ENCODE measurements at regions not wholly inside any gene's neighbourhood (a gene's known extent, or its start where the extent isn't known, plus 50 kb on each side); places are given as distances from the start of the nearest gene placed in this dataset.

- TF ChIP-seq CTCF (conservative IDR thresholded peaks at IDR 0.05) (no peak), EZH2 (IDR thresholded peaks at IDR 0.05; ENCODE audit: low read depth) (no peak)
These were observed 64.3 kb upstream of the DMRTA1 start for GRCh38 chr9:22382331-22382730.

All from PC-9 (cell line).